Endothelial cell of umbilical vein (primary cell): ENCODE measurements at regions not wholly inside any gene's neighbourhood (a gene's known extent, or its start where the extent isn't known, plus 50 kb on each side); places are given as distances from the start of the nearest gene placed in this dataset.

ENCODE experiments used
- BruUV-seq: library from RNA; stranded (reverse); fragments of 400-500 nt; replicated peaks from 2 replicates; lab custom pipeline; 2021; lab: Mats Ljungman, UMichigan
- CTCF ChIA-PET: fragments of 300-600, 350-600 bp; sonication (Branson Sonifier 250); formaldehyde crosslinking; loops from one replicate; lab custom pipeline; 2021; ENCODE audit warnings: antibody characterized with exemption, inconsistent platforms; lab: Charles Lee
- POLR2A ChIA-PET: fragments of 300-600, 350-600 bp; sonication (Branson Sonifier 250); formaldehyde crosslinking; loops from one replicate; lab custom pipeline; 2021; ENCODE audit warnings: antibody characterized with exemption, inconsistent platforms; lab: Charles Lee
- DNase-seq: peaks from one replicate; pipeline ENCODE4 v3.0.0-alpha.2; 2011; ENCODE audit warnings: low read depth, low spot score
- FAIRE-seq: peaks from 2 replicates; lab custom pipeline; 2011; peaks lifted over from hg19 to GRCh38; lab: Jason Lieb, UNC
- H2AFZ ChIP-seq: 2 replicates; pipeline ENCODE4 v1.6.0; 2012; ENCODE audit warnings: low read depth, low read length, control low read depth, inconsistent platforms
- H3K27ac ChIP-seq: 2 replicates; pipeline ENCODE4 v1.5.1; 2011; ENCODE audit warnings: low read depth, mild to moderate bottlenecking, control low read depth, low read length, moderate library complexity; ENCODE audit not compliant: insufficient read depth
- H3K27me3 ChIP-seq, 2 experiments: 2 replicates each; pipeline versions ENCODE4 v1.6.0 to v1.6.1; 2011; ENCODE audit warnings: low read length in 2 of 2, mixed read lengths in 1 of 2; ENCODE audit not compliant: control insufficient read depth in 2 of 2, insufficient read depth in 2 of 2
- H3K36me3 ChIP-seq, 2 experiments: 2 replicates in 1 of 2; 3 replicates in 1 of 2; pipeline ENCODE4 v1.5.1; 2011; ENCODE audit warnings: low read length in 2 of 2, mild to moderate bottlenecking in 1 of 2, moderate library complexity in 1 of 2; ENCODE audit not compliant: control insufficient read depth in 2 of 2, insufficient read depth in 2 of 2; ENCODE audit errors: extremely low read depth in 1 of 2
- H3K4me1 ChIP-seq: 3 replicates; pipeline ENCODE4 v1.5.1; 2011; ENCODE audit warnings: mild to moderate bottlenecking, low read length; ENCODE audit not compliant: control insufficient read depth, insufficient read depth; ENCODE audit errors: extremely low read depth
- H3K4me2 ChIP-seq: 2 replicates; pipeline ENCODE4 v1.6.1; 2011; ENCODE audit warnings: low read length, control low read depth, mixed read lengths; ENCODE audit not compliant: insufficient read depth
- H3K4me3 ChIP-seq, 3 experiments: fragments of 200-600 bp in 1 of 3; sonication (generic), shearing (Covaris generic) in 1 of 3; replicated peaks in 1 of 3; 2 replicates each; pipeline ENCODE4 v1.5.1; 2011 to 2016; ENCODE audit warnings: control low read depth in 3 of 3, low read length in 3 of 3, mild to moderate bottlenecking in 2 of 3, inconsistent platforms in 1 of 3, low read depth in 1 of 3, moderate library complexity in 1 of 3; ENCODE audit not compliant: insufficient read depth in 1 of 3
- H3K79me2 ChIP-seq: 2 replicates; pipeline ENCODE4 v1.6.0; 2012; ENCODE audit warnings: low read length, inconsistent platforms; ENCODE audit not compliant: control insufficient read depth, insufficient read depth
- H3K9ac ChIP-seq: replicated peaks from 2 replicates; pipeline ENCODE3; 2011; ENCODE audit warnings: low read length, control low read depth; ENCODE audit not compliant: insufficient read depth; ENCODE audit errors: extremely low read depth
- H3K9me1 ChIP-seq: replicated peaks from 3 replicates; pipeline ENCODE4 v1.6.0; 2011; ENCODE audit warnings: mild to moderate bottlenecking, low read length; ENCODE audit not compliant: control insufficient read depth, insufficient read depth; ENCODE audit errors: extremely low read depth
- H3K9me3 ChIP-seq: replicated peaks from 2 replicates; pipeline ENCODE4 v1.5.1; 2012; ENCODE audit warnings: low read length, inconsistent platforms; ENCODE audit not compliant: control insufficient read depth, insufficient read depth
- H4K20me1 ChIP-seq: replicated peaks from 2 replicates; pipeline ENCODE3; 2011; ENCODE audit warnings: mild to moderate bottlenecking, low read length; ENCODE audit not compliant: control insufficient read depth, insufficient read depth; ENCODE audit errors: extremely low read depth
- CTCF ChIP-seq, 2 donors: IDR thresholded peaks; 1 replicate in 1 of 2; 2 replicates in 1 of 2; pipeline ENCODE4 v1.5.1; 2011; ENCODE audit warnings: low read length in 2 of 2, mild to moderate bottlenecking in 2 of 2, moderate library complexity in 2 of 2, control low read depth in 1 of 2, inconsistent platforms in 1 of 2, low read depth in 1 of 2; ENCODE audit not compliant: insufficient read depth in 1 of 2; ENCODE audit errors: extremely low read depth in 1 of 2
- EZH2 ChIP-seq: IDR thresholded peaks from 2 replicates; pipeline ENCODE4 v1.6.1; 2012; ENCODE audit warnings: borderline replicate concordance, low read depth, mild to moderate bottlenecking, moderate library complexity, low read length, inconsistent platforms; ENCODE audit not compliant: severe bottlenecking
- FOS ChIP-seq: IDR thresholded peaks from 2 replicates; pipeline ENCODE4 v1.6.1; 2011; ENCODE audit warnings: mild to moderate bottlenecking, low read length, moderate library complexity, borderline replicate concordance; ENCODE audit not compliant: insufficient read depth
- GATA2 ChIP-seq: IDR thresholded peaks from 2 replicates; pipeline ENCODE4 v1.7.0; 2011; ENCODE audit warnings: low read depth, mild to moderate bottlenecking, moderate library complexity, mixed read lengths, low read length; ENCODE audit not compliant: insufficient read length, insufficient read depth
- JUN ChIP-seq: IDR thresholded peaks from 2 replicates; pipeline ENCODE4 v1.6.1; 2011; ENCODE audit warnings: borderline replicate concordance, low read depth; ENCODE audit not compliant: insufficient read length, insufficient read depth
- MYC ChIP-seq: IDR thresholded peaks from one replicate; pipeline ENCODE4 v1.6.1; 2011; ENCODE audit warnings: mild to moderate bottlenecking, low read depth, low read length
- POLR2A ChIP-seq: IDR thresholded peaks from 2 replicates; pipeline ENCODE4 v1.6.1; 2012; ENCODE audit warnings: low read depth, mild to moderate bottlenecking, control low read depth, low read length
- POLR2AphosphoS5 ChIP-seq: IDR thresholded peaks from 2 replicates; pipeline ENCODE4 v1.6.1; 2012; ENCODE audit warnings: low read depth, mild to moderate bottlenecking, control low read depth, low read length, moderate library complexity; ENCODE audit not compliant: insufficient read depth
- dilution Hi-C: fragments of 300-500 bp; cut with MboI; formaldehyde crosslinking; loops from one replicate; pipeline ENCODE4 v1.15.0; 2019; ENCODE audit warnings: low sequenced_read_pairs; ENCODE audit not compliant: extremely low pct_ligation_motif_present
- intact Hi-C: fragments of 100-400 bp; cut with micrococcal nuclease; formaldehyde crosslinking; loops from one replicate; pipeline ENCODE4 v1.10.0; 2022
- TF ChIP-seq, protein P1 (sequence below): IDR thresholded peaks from 2 replicates; pipeline ENCODE4 v1.6.1; 2011; ENCODE audit not compliant: insufficient read depth, insufficient read length

DNA sequence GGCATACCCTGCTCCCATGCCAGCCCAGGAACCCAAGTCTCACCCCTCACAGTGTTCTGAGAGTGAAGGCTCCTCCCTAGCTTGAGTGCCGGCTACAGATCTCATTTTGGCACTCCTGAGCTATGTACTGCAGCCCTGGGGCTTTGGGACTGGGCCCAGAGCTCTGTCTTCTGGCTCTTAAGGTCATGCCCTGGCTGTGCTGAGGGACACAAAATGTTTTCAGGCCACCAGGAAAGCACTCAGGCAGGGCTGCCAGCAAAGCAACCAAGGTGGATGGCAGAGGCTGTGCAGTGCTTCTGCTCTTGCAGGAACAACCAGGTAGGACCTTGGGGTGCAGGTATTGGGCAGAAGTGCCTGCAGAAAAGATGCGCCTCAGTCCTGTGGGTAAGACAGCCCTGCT is 564.0 kb downstream of the SLC6A15 start:
- Histone ChIP-seq H3K27ac (no peak overlapping the region), H3K9me3 (no peaks in the 10 kb centered on the region), H4K20me1 (no peaks in the 10 kb centered on the region), H3K4me3 (no peak overlapping the region), H3K9ac (no peak overlapping the region), H3K9me1 (no peaks in the 10 kb centered on the region), H3K4me2 (no peak overlapping the region), H3K27me3 (no peaks in the 10 kb centered on the region), H2AFZ (no peak overlapping the region), H3K4me1 (no peaks in the 10 kb centered on the region), H3K36me3 (no peaks in the 10 kb centered on the region), H3K79me2 (no peaks in the 10 kb centered on the region)
- intact Hi-C loops (no loop called here), dilution Hi-C loops (no loop called here)
- ChIA-PET POLR2A (no interaction called here), CTCF (interaction anchor here (1.0 kb wide), 1 partner anchor 55 kb away, joined by 3 read pairs; no protein-coding TSS in a partner anchor)
- DNase-seq, result no peak
- TF ChIP-seq, protein P1, sequence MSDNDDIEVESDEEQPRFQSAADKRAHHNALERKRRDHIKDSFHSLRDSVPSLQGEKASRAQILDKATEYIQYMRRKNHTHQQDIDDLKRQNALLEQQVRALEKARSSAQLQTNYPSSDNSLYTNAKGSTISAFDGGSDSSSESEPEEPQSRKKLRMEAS, result no peak
- TF ChIP-seq FOS (no peak), GATA2 (no peak), MYC (no peak), POLR2A (no peak), CTCF (IDR thresholded peaks at IDR 0.05; ENCODE audit: extremely low read depth in 1 of 2, insufficient read depth in 1 of 2, low read depth in 1 of 2, low read length in 2 of 2) (no peak), JUN (no peak), POLR2AphosphoS5 (no peak), EZH2 (no peak)
- no TSS peak for BruUV-seq
- FAIRE-seq, result no peak
